Ovary (tissue), 7 donors: ENCODE measurements at regions not wholly inside any gene's neighbourhood (a gene's known extent, or its start where the extent isn't known, plus 50 kb on each side); places are given as distances from the start of the nearest gene placed in this dataset.

ENCODE experiments used
- DNase-seq, 5 donors: peaks; one replicate each; pipeline ENCODE4 v3.0.0-alpha.2; 2019 to 2020
- H3K27ac ChIP-seq, 2 donors: fragments of 200-600 bp; one replicate each; pipeline versions ENCODE4 v1.5.1 to v1.8.0; 2019 to 2022
- H3K27me3 ChIP-seq: fragments of 200-600 bp; one replicate; pipeline ENCODE4 v1.8.0; 2022
- H3K36me3 ChIP-seq: fragments of 200-600 bp; sonication (generic); one replicate; pipeline ENCODE4 v1.5.1; 2019
- H3K4me1 ChIP-seq: one replicate; pipeline ENCODE4 v1.8.1; 2013; ENCODE audit warnings: mild to moderate bottlenecking, moderate library complexity; ENCODE audit not compliant: insufficient read depth
- H3K4me3 ChIP-seq: fragments of 200-600 bp; sonication (generic); one replicate; pipeline ENCODE4 v1.5.1; 2017
- H3K9me3 ChIP-seq, 2 donors: fragments of 200-600 bp in 1 of 2; sonication (generic) in 1 of 2; one replicate each; pipeline versions ENCODE4 v1.5.1 to v1.8.1; 2013 to 2019; ENCODE audit warnings: mild to moderate bottlenecking in 1 of 2, moderate library complexity in 1 of 2
- EP300 ChIP-seq: sonication (generic); formaldehyde crosslinking; IDR thresholded peaks from one replicate; pipeline ENCODE4 v1.6.1; 2017; ENCODE audit warnings: antibody characterized with exemption
- POLR2A ChIP-seq: fragments of 450-650 bp; IDR thresholded peaks from one replicate; pipeline ENCODE4 v1.6.1; 2017; ENCODE audit warnings: antibody characterized with exemption, mild to moderate bottlenecking, moderate library complexity
- WGBS, 3 donors: extraction: QIAGEN DNeasy Blood & Tissue Kit in 1 of 3; methylation state at CpG; one replicate each; pipeline versions ENCODE4 v1.1.5 to v1.1.7; 2013 to 2017; 5-methylcytosine and 5-hydroxymethylcytosine counted together
- intact Hi-C, 4 donors: fragments of 100-400 bp; cut with DNase I; formaldehyde crosslinking; loops; one replicate each; pipeline versions ENCODE4 v1.11.0 to v1.15.1; 2022 to 2023
- TF ChIP-seq, protein P1 (sequence below), 3 donors: fragments of 450-650 bp in 2 of 3; fragments of 200-600 bp in 1 of 3; IDR thresholded peaks; one replicate each; pipeline versions ENCODE4 v1.5.1 to v1.8.0; 2016 to 2022; ENCODE audit warnings: antibody characterized with exemption in 3 of 3, mild to moderate bottlenecking in 1 of 3
- donor health status: DM: no; HTN: no; CAD: no; lungs with moderate emphysema.
- donor health status: DM: no; HTN: no; CAD: no.
- donor health status: Bipolar disorder and iron deficiency.
- donor health status: DM: no; HTN: no; CAD: no.
- donor health status: DM: yes; HTN: yes; CAD: no.

DNA sequence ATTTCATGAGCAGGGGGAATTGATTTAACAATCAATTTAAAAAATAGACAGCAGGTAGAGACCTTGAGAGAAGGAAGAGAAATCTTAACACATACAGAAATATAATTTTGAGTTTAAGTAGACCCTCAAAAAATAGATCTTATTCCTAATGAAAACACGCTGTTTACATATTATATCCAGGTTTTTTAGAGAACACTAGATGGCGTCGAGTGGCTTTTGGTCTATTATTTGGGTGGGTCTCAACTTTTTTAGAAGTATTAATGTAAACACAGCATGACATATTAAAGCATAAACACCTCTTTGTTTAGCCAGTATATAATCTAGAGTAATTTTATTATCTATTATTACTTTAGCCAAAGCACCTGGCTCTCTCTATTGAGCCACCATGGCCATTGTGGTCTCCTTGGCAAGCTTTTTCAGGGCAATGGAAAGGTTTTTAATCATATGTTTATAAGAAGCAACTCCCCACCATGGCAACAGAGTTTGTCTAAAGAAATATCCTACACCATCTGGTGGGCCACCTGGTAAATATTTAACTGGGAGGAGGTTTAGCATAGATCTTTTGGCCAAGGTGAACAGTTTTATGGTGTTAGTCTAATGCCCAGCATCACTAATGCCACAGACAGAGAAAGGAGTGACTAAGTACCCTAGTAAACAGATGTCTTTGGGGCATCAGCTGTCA, 59.7 kb upstream of the PRSS1 start:
- 54 to 63% (median 54%) methylated on average over 3 of the region's 3 CpGs for WGBS, 3 donors

DNA sequence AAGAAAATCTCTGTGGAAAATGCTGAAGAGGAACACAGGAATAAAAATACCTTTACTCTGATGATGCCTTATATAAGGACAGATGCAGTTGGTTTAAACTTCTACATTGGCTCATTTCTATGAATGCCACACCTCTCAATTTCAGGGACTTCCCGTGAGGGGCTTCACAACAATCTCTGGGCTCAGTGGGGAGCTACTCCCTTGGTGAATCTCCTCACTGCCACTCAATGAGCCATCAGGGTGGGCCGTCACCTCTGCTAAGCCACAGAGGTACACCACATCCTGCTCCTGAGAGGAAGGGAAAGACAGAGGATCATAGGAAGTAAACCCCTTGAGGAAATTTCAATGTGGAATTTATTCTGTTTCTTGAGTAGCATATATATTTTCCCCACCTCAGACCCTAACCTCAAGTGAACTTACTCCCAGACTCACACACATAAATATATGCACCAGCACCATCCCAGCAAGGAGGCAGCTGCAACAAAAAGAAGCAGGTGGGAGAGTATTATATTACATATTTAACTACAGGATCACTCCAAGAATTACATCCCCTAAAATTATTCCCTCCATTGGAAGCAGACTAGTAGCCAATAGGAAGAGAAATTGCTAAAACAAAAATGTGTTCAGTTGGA, 63.3 kb upstream of the PRSS1 start:
- H3K27me3 ChIP-seq = no peaks in the 10 kb centered on the region
- H3K4me1 ChIP-seq = no peaks in the 10 kb centered on the region
- H3K9me3 ChIP-seq = no peaks in the 10 kb centered on the region
- 72 to 77% (median 75%) methylated on average over 2 of the region's 2 CpGs for WGBS, 3 donors
- TF ChIP-seq POLR2A = no peak
- no peak for TF ChIP-seq EP300
- TF ChIP-seq, protein P1, sequence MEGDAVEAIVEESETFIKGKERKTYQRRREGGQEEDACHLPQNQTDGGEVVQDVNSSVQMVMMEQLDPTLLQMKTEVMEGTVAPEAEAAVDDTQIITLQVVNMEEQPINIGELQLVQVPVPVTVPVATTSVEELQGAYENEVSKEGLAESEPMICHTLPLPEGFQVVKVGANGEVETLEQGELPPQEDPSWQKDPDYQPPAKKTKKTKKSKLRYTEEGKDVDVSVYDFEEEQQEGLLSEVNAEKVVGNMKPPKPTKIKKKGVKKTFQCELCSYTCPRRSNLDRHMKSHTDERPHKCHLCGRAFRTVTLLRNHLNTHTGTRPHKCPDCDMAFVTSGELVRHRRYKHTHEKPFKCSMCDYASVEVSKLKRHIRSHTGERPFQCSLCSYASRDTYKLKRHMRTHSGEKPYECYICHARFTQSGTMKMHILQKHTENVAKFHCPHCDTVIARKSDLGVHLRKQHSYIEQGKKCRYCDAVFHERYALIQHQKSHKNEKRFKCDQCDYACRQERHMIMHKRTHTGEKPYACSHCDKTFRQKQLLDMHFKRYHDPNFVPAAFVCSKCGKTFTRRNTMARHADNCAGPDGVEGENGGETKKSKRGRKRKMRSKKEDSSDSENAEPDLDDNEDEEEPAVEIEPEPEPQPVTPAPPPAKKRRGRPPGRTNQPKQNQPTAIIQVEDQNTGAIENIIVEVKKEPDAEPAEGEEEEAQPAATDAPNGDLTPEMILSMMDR (IDR thresholded peaks at IDR 0.05) = no peak
- DNase-seq = no peak
- intact Hi-C loops = no loop called here
- H3K4me3 ChIP-seq = no peak overlapping the region
- H3K36me3 ChIP-seq = no peaks in the 10 kb centered on the region
- no peak overlapping the region for H3K27ac ChIP-seq

More for the DNA sequence above, 59.7 kb upstream of the PRSS1 start:
- no peak for DNase-seq
- Histone ChIP-seq H3K4me1 (no peaks in the 10 kb centered on the region), H3K4me3 (no peak overlapping the region), H3K27ac (no peak overlapping the region), H3K36me3 (no peaks in the 10 kb centered on the region), H3K27me3 (no peaks in the 10 kb centered on the region), H3K9me3 (no peaks in the 10 kb centered on the region)
- intact Hi-C loops = no loop called here
- TF ChIP-seq, protein P1 (IDR thresholded peaks at IDR 0.05) = no peak
- no peak for TF ChIP-seq EP300
- no peak for TF ChIP-seq POLR2A

DNA sequence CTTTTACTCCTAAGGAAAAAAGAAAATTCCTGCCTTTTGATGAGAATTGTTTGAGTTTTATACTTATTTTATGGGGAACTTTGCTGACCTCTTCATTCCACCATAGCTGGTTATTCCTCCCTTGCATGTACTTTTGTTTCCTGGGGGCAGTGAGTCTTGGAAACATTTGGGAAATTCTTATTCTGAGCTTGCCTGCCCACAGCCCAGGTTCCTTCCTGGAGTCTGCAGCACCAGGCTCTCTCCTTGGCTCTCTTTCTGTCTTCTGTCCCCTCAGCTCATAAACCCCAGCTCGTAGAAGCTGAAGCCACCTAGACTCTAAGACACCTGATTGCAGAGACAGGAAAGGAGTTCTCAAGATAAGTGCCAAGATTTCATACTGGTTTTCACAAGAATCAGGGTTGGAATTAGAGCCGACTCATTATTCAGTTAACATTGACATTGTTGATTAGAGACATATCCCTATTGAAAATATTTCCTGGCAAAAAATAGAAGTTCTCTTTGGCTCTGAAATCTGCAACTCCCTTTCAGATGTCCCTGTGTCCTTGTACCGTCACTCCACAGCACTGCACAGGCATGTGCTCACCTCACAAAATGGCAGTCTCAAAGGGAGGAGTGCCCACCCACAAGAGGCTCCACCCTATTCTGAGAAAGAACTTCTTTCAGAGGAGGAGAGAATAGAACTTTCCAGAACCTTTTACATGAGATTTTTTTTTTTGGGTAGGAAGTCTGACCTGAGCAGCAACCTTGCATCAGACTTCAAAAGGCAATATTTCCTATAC, 67.8 kb upstream of the PRSS1 start:
- WGBS, 3 donors = 59 to 64% (median 60%) methylated on average over 3 of the region's 3 CpGs
- H3K36me3 ChIP-seq = no peaks in the 10 kb centered on the region

DNA sequence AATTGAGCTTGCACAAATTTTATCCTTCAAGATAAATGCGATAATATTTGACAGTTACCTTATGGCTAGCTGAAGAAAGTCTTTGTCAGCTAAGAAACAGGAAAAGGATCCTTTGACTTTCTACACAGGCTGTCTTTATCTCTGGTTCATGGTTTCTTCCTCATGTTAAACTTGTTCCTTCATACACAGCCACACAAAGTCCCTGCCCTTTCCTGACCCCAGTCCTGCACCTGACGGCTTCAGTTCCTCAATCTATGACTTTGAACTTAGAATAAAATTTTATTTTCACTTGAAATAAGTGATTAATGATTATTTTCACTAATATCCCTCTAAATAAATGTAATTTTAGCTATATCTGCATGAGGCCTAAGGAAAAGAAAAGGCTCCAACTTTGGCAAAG, 77.8 kb upstream of the PRSS1 start:
- no peak for TF ChIP-seq EP300
- TF ChIP-seq, protein P1 (IDR thresholded peaks at IDR 0.05) = no peak
- H3K36me3 ChIP-seq = no peaks in the 10 kb centered on the region
- no peak overlapping the region for H3K4me3 ChIP-seq
- H3K27ac ChIP-seq = no peak overlapping the region
- intact Hi-C loops = no loop called here
- DNase-seq = no peak
- WGBS, 3 donors = 43 to 55% (median 51%) methylated on average over 2 of the region's 2 CpGs
- peaks cover 0 to 3% of the 10 kb centered on the region in 2 donors for H3K9me3 ChIP-seq
- no peaks in the 10 kb centered on the region for H3K4me1 ChIP-seq
- no peaks in the 10 kb centered on the region for H3K27me3 ChIP-seq

More for the DNA sequence above, 67.8 kb upstream of the PRSS1 start:
- H3K9me3 ChIP-seq = no peaks in the 10 kb centered on the region
- H3K4me1 ChIP-seq = no peaks in the 10 kb centered on the region
- intact Hi-C loops = no loop called here
- TF ChIP-seq POLR2A (no peak), EP300 (no peak)
- TF ChIP-seq, protein P1 (IDR thresholded peaks at IDR 0.05) = no peak
- H3K4me3 ChIP-seq = no peak overlapping the region
- H3K27ac ChIP-seq = no peak overlapping the region
- no peaks in the 10 kb centered on the region for H3K27me3 ChIP-seq
- DNase-seq = no peak
